Parathyroid adenoma (tissue), 2 donors: ENCODE measurements at regions not wholly inside any gene's neighbourhood (a gene's known extent, or its start where the extent isn't known, plus 50 kb on each side); places are given as distances from the start of the nearest gene placed in this dataset.

Experiments
- H2AFZ ChIP-seq: fragments of 300-600 bp; sonication (generic); one replicate; pipeline ENCODE4 v1.7.0; 2017; ENCODE audit warnings: antibody characterized with exemption, mild to moderate bottlenecking
- H3K27ac ChIP-seq: fragments of 300-600 bp; sonication (generic); one replicate; pipeline ENCODE4 v1.7.0; 2017
- H3K27me3 ChIP-seq: fragments of 300-600 bp; sonication (generic); one replicate; pipeline ENCODE4 v1.7.0; 2017; ENCODE audit warnings: low read length; ENCODE audit not compliant: control insufficient read depth, insufficient read depth
- H3K36me3 ChIP-seq: fragments of 300-600 bp; sonication (generic); one replicate; pipeline ENCODE4 v1.7.0; 2017; ENCODE audit warnings: low read length; ENCODE audit not compliant: control insufficient read depth, insufficient read depth
- H3K4me1 ChIP-seq: fragments of 300-600 bp; sonication (generic); one replicate; pipeline ENCODE4 v1.7.0; 2017; ENCODE audit warnings: control low read depth
- H3K4me2 ChIP-seq: fragments of 300-600 bp; sonication (generic); one replicate; pipeline ENCODE4 v1.7.0; 2017; ENCODE audit warnings: low read length
- H3K4me3 ChIP-seq: fragments of 300-600 bp; sonication (generic); one replicate; pipeline ENCODE4 v1.7.0; 2017; ENCODE audit warnings: low read depth, low read length
- H3K79me2 ChIP-seq: fragments of 300-600 bp; sonication (generic); one replicate; pipeline ENCODE4 v1.7.0; 2017; ENCODE audit warnings: control low read depth
- H3K9ac ChIP-seq: fragments of 300-600 bp; sonication (generic); one replicate; pipeline ENCODE4 v1.7.0; 2017; ENCODE audit warnings: mild to moderate bottlenecking
- H3K9me3 ChIP-seq: fragments of 300-600 bp; sonication (generic); one replicate; pipeline ENCODE4 v1.7.0; 2017; ENCODE audit warnings: low read length; ENCODE audit not compliant: control insufficient read depth
- CTCF ChIP-seq: fragments of 300-600 bp; sonication (generic); IDR thresholded peaks from one replicate; pipeline ENCODE4 v1.7.0; 2017; ENCODE audit warnings: antibody characterized with exemption, mild to moderate bottlenecking
- donor health status: primary hyperparathyroidism.

GRCh38 chr1:30191154-30191702, 532.2 kb downstream of the MATN1 start:
- H2AFZ ChIP-seq, result no peak overlapping the region
- no peak for TF ChIP-seq CTCF
- H3K27ac ChIP-seq, result no peak overlapping the region

GRCh38 chr1:30190511-30191153, 532.8 kb downstream of the MATN1 start:
- H3K4me1 ChIP-seq, result no peaks in the 10 kb centered on the region
- H3K27ac ChIP-seq, result no peak overlapping the region
- TF ChIP-seq CTCF, result no peak
- no peaks in the 10 kb centered on the region for H3K9me3 ChIP-seq
- no peak overlapping the region for H3K9ac ChIP-seq
- H2AFZ ChIP-seq, result no peak overlapping the region
- no peaks in the 10 kb centered on the region for H3K79me2 ChIP-seq
- no peak overlapping the region for H3K4me3 ChIP-seq
- H3K27me3 ChIP-seq, result no peaks in the 10 kb centered on the region
- H3K4me2 ChIP-seq, result no peak overlapping the region
- no peaks in the 10 kb centered on the region for H3K36me3 ChIP-seq

More at GRCh38 chr1:30191154-30191702, 532.2 kb downstream of the MATN1 start:
- Histone ChIP-seq H3K36me3 (no peaks in the 10 kb centered on the region), H3K9ac (no peak overlapping the region), H3K4me2 (no peak overlapping the region), H3K27me3 (no peaks in the 10 kb centered on the region), H3K4me1 (no peaks in the 10 kb centered on the region), H3K4me3 (no peak overlapping the region), H3K79me2 (no peaks in the 10 kb centered on the region), H3K9me3 (no peaks in the 10 kb centered on the region)

GRCh38 chr1:30189818-30190500, 533.4 kb downstream of the MATN1 start:
- H3K27ac ChIP-seq, result no peak overlapping the region
- H3K9me3 ChIP-seq, result no peaks in the 10 kb centered on the region
- H3K9ac ChIP-seq, result no peak overlapping the region
- H3K4me1 ChIP-seq, result no peaks in the 10 kb centered on the region
- H3K36me3 ChIP-seq, result no peaks in the 10 kb centered on the region
- no peak overlapping the region for H3K4me2 ChIP-seq
- no peaks in the 10 kb centered on the region for H3K79me2 ChIP-seq
- H3K4me3 ChIP-seq, result no peak overlapping the region
- TF ChIP-seq CTCF, result no peak
- H3K27me3 ChIP-seq, result no peaks in the 10 kb centered on the region
- no peak overlapping the region for H2AFZ ChIP-seq

GRCh38 chr1:30188999-30189398, 534.4 kb downstream of the MATN1 start:
- no peak for TF ChIP-seq CTCF
- H3K36me3 ChIP-seq, result no peaks in the 10 kb centered on the region
- no peaks in the 10 kb centered on the region for H3K27me3 ChIP-seq
- H3K4me3 ChIP-seq, result no peak overlapping the region
- no peaks in the 10 kb centered on the region for H3K9me3 ChIP-seq
- no peaks in the 10 kb centered on the region for H3K4me1 ChIP-seq
- no peak overlapping the region for H3K9ac ChIP-seq
- no peak overlapping the region for H3K27ac ChIP-seq
- H3K4me2 ChIP-seq, result no peak overlapping the region
- H2AFZ ChIP-seq, result no peak overlapping the region
- H3K79me2 ChIP-seq, result no peaks in the 10 kb centered on the region
